ENCODE measurements at regions not wholly inside any gene's neighbourhood (a gene's known extent, or its start where the extent isn't known, plus 50 kb on each side); places are given as distances from the start of the nearest gene placed in this dataset.

- ATAC-seq (ENCODE audit: low FRiP score in 2 of 2) (no peak), DNase-seq (no peak)
- Histone ChIP-seq H3K36me3 (no peaks in the 10 kb centered on the region), H3K27me3 (no peaks in the 10 kb centered on the region), H3K4me3 (no peak overlapping the region), H3K9me3 (no peaks in the 10 kb centered on the region), H3K4me1 (no peaks in the 10 kb centered on the region), H3K27ac (no peak overlapping the region)
- no peak for TF ChIP-seq EP300 (IDR thresholded peaks at IDR 0.05)
- no peak for TF ChIP-seq CTCF (IDR thresholded peaks at IDR 0.05)
- WGBS, 2 donors = 94 to 100% methylated on average over 3 of the region's 3 CpGs
Observed at GRCh38 chr1:213684454-213684853, 303.3 kb upstream of the PROX1 start.

- ATAC-seq (ENCODE audit: low FRiP score in 2 of 2) (no peak), DNase-seq (no peak)
- no peaks in the 10 kb centered on the region for H3K9me3 ChIP-seq
- H3K36me3 ChIP-seq = no peaks in the 10 kb centered on the region
- H3K4me1 ChIP-seq = no peaks in the 10 kb centered on the region
- no peak overlapping the region for H3K4me3 ChIP-seq
- H3K27ac ChIP-seq = no peak overlapping the region
- whole genome bisulfite sequencing, 2 donors = 78 to 84% methylated on average over 2 of the region's 2 CpGs
- TF ChIP-seq CTCF (IDR thresholded peaks at IDR 0.05) (no peak), POLR2AphosphoS5 (IDR thresholded peaks at IDR 0.05) (no peak), EP300 (IDR thresholded peaks at IDR 0.05) (no peak), POLR2A (IDR thresholded peaks at IDR 0.05) (no peak)
- H3K27me3 ChIP-seq = no peaks in the 10 kb centered on the region
Observed at GRCh38 chr1:213685992-213686582, 301.7 kb upstream of the PROX1 start.

GRCh38 chr1:213686983-213687382 lies 300.8 kb upstream of the PROX1 start:
- no peaks in the 10 kb centered on the region for H3K4me1 ChIP-seq
- no peak overlapping the region for H3K27ac ChIP-seq
- ATAC-seq (ENCODE audit: low FRiP score in 2 of 2) (no peak), DNase-seq (no peak)
- no peaks in the 10 kb centered on the region for H3K36me3 ChIP-seq
- WGBS, 2 donors = 93% methylated on average over 3 of the region's 3 CpGs
- no peaks in the 10 kb centered on the region for H3K9me3 ChIP-seq
- TF ChIP-seq POLR2AphosphoS5 (IDR thresholded peaks at IDR 0.05) (no peak), EP300 (IDR thresholded peaks at IDR 0.05) (no peak)
- no peaks in the 10 kb centered on the region for H3K27me3 ChIP-seq
- H3K4me3 ChIP-seq = no peak overlapping the region

GRCh38 chr1:213687832-213688231 lies 299.9 kb upstream of the PROX1 start:
- no peaks in the 10 kb centered on the region for H3K36me3 ChIP-seq
- H3K27me3 ChIP-seq = no peaks in the 10 kb centered on the region
- no peaks in the 10 kb centered on the region for H3K9me3 ChIP-seq
- TF ChIP-seq POLR2AphosphoS5 (IDR thresholded peaks at IDR 0.05) = no peak
- no peak for TF ChIP-seq CTCF (IDR thresholded peaks at IDR 0.05)
- no peak for TF ChIP-seq EP300 (IDR thresholded peaks at IDR 0.05)
- TF ChIP-seq POLR2A (IDR thresholded peaks at IDR 0.05) = no peak
- no peaks in the 10 kb centered on the region for H3K4me1 ChIP-seq
- 50 to 56% methylated on average over 7 of the region's 7 CpGs for WGBS, 2 donors
- ATAC-seq (ENCODE audit: low FRiP score in 2 of 2) (no peak), DNase-seq (no peak)
- no peak overlapping the region for H3K4me3 ChIP-seq
- no peak overlapping the region for H3K27ac ChIP-seq

- WGBS, 2 donors = 56 to 63% methylated on average over 2 of the region's 2 CpGs
- TF ChIP-seq POLR2AphosphoS5 (IDR thresholded peaks at IDR 0.05) = no peak
- TF ChIP-seq CTCF (IDR thresholded peaks at IDR 0.05) = no peak
- TF ChIP-seq POLR2A (IDR thresholded peaks at IDR 0.05) = no peak
- TF ChIP-seq EP300 (IDR thresholded peaks at IDR 0.05) = no peak
- Histone ChIP-seq H3K4me3 (no peak overlapping the region), H3K4me1 (no peaks in the 10 kb centered on the region), H3K36me3 (no peaks in the 10 kb centered on the region), H3K27ac (no peak overlapping the region), H3K27me3 (no peaks in the 10 kb centered on the region), H3K9me3 (no peaks in the 10 kb centered on the region)
- no peak for DNase-seq
- no peak for ATAC-seq (ENCODE audit: low FRiP score in 2 of 2)
Observed at GRCh38 chr1:213688655-213689054, 299.1 kb upstream of the PROX1 start.
